ENCODE measurements at regions not wholly inside any gene's neighbourhood (a gene's known extent, or its start where the extent isn't known, plus 50 kb on each side); places are given as distances from the start of the nearest gene placed in this dataset.
"Not testable (repeated sequence)": the region's sequence is repeated elsewhere in the genome, so short reads cannot be mapped to it uniquely, and the experiment has no call there.

DNA sequence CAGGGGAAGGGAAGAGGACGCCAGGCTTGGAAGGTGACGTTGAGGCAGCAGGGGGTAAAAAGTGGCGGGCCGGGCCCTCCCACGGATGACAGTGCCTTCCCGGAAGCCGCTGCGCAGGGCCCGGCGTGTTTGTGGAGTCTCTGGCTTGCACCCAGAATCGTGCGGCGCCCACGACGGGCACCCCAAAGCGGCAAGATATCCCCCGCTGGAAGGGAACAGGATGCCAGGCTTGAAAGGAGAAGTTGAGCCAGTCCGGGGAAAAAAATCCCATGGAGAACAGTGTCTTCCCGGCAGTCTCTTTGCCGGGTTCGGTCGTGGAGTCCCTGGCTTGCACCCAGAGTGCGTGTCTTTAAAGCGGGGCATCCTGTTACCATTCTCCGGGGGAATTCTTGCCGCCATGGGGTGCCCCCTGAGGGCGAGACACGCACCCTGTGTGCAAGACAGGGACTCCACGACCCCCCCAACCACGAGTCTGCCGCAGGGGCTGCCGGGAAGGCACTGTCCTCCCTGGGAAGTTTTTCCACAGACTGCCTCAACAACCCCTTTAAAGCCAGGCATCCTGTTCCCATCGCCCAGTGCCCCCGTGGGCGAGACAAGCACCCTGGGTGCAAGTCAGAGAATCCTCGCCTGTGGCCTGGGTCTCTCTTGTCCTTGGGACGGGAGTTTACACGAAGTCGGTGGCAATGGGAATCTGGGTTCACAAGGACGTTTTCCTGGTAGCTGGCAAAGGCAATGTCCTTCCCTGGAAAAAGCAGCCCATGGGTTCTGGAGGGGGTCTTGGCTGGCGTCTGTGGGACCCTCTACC is 156.1 kb upstream of the ALG10B start:
- no peak for DNase-seq

DNA sequence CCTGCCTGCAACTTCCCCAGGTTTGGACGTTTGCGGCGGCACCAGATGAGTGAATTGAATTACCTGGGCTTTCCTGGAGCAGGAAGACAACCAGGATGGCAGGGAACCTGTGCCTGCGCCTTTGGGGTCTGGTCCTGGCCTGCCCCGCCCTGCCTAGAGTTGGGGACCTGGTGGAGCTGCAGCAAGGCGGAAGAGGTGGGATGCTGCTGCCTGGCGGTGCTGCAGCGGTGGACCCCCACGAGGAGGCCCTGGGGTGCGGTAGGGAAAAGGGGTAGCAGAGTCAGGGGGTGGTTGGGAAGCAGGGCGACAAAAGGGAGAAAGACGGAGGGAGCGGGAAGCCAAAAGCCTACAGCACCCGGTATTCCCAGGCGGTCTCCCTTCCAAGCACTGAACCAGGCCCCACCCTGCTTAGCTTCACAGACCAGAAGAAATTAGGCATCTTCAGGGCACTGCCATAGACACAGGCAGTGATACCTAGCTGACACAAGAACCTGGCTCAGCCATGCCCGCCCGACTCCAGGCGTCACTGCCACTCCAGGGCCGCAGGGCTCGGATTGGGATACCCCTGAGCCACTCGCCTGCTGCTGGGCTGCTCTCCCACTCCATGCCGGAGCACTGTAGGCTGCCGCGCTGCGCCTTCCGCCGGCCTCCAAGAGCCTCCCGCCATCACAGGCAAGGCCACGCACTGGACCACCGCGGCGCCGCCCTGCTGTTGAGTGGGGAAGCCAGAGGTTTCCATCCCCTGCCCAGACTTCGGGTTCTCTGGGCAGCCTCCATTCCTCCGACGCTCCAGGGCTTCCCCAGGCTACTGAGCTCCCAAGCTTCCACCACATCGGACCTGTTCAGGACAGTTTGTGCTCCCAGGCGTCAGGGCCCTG is 155.2 kb upstream of the ALG10B start:
- DNase-seq, result no peak

DNA sequence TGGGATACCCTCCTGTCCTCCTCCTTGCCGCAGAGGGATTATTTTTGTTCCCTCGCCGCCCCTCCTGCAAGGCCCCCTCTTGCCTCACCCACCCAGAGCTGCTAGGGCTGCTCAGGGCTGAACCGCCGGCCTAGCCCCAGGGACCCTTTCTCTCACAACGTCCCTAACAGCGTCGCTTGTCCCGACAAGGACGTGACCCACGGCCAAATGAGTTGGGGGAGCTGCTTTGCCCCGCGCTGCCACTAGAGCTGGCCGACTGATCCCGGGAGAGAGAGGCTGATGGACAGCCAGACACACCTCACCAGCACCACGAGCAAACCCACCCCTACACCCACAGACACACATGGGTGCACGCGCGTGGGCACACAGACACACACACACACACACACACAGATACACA is 154.6 kb upstream of the ALG10B start:
- DNase-seq, result no peak

DNA sequence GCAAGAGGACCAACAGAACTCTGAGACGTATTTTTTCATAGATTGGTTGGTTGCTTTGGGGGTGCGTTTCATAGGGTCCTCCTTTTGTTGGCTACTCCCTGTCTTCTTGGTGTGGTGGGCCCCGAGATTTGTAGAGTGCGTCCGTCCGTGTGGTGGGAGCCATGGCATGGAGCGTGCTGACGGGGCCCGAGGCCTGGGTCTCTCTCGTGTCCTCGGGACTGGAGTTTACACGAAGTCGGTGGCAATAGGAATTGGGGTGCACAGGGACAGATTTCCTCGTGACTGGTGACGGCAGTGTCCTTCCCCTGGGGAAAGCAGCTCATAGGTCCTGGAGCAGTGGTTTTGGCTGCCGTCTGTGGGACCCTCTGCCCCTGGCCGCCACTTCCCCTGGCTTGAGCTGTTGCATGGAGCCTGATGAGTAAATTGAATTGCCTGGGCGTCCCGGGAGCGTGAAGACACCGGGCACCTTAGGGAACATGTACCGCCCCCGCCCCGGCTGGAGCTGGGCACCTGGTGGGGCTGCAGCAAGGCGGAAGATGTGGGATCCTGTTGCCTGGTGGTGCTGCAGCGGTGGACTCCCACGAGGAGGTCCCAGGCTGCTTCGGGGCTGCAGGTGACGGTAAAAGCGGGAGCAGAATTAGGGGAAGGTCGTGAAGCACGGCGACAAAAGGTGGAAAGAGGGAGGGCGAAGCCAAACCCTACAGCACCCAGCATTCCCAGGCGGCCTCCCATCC is 153.7 kb upstream of the ALG10B start:
- no peak for DNase-seq

DNA sequence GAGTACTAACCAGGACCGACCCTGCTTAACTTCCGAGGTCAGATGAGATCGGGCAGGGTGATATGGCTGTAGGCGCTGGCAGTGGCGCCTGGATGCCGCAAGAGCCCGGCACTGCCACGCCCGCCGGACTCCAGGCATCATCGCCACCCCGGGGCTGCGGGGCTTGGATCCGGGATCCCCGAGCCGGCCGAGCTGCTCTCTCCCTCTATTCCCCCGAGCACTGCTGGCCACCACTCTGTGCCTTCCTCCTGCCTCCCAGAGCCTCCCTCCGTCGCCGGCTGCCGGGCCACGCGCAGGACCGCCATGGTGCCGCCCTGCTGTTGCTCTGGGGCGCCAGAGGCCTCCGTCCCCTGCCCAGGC is 153.2 kb upstream of the ALG10B start:
- no peak for DNase-seq

DNA sequence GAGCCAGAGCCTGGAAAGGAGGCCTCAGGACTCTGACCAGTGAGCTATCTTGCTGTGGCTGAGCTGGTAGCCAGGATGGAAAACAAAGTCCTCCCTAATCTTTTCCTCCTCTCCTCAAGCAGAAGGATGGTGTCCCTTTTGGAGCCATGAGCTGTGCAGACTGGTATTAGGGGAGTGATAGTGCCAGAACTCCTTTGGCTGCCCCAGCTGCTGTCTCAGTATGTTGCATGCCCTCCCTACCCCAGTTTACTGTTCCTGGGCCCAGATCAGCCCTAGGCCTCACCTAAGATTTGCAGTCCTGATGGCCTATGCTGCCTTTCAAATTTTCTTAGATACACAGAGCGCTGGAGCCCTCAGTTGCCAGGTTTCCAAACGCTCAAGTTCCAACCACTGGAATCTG is 150.3 kb upstream of the ALG10B start:
- DNase-seq, result no peak

DNA sequence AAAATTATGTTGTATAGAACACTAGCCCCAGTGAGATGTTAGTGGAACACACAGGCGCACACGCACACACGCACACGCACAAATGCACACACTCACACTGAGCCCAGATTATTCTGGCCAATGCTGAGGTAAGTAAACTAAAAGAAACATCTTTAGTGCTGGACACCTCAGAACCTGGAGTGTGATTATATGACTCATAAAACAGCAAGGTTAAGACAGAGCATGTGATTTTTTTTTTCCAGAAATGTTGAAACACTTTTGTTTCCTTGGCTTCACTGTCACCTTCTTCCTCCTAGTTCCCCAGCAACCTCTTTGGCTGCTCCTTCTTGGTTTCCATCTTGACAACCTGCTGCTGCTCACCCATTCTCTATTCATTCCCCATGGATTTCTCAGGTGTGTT is 141.0 kb upstream of the ALG10B start:
- no peak for DNase-seq

DNA sequence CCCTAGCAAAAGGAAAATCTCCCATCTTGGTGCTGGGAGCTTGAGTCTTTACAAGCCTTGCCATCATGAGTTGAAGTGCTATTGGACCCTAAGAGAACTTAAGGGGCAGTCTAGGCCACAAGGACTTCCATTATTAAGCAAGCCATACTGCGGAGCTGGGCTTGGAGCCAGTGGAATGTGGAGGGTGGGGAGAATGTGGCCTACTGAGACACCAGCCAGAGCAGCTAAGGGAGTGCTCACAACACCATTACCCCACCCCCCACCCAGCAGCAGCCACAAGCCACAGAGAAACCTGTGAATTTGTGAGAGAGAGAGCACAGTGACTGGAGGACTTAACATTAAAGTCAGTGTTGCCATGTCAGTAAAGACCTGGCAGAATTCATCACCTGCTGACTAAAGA is 133.0 kb upstream of the ALG10B start:
- DNase-seq, result not testable (repeated sequence)

DNA sequence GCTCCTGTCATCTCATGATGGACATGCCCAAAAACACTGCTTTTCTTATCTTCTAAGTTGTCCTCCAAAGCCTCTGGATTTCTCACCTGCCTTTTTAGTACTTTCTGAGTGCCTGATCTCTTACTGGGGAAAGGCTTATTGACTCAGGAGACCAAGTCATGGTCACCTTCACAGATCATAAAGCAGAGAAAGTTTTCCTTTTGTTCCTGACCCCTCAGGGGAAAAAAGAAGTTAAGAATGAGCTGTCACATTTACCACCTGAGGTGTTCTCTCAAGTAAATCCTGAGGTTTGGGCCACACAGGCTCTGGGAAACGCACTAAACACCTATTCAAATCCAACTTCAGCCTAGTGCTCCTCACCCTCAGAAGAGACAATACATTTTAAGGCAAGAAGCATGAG is 119.3 kb upstream of the ALG10B start:
- not testable (repeated sequence) for DNase-seq

DNA sequence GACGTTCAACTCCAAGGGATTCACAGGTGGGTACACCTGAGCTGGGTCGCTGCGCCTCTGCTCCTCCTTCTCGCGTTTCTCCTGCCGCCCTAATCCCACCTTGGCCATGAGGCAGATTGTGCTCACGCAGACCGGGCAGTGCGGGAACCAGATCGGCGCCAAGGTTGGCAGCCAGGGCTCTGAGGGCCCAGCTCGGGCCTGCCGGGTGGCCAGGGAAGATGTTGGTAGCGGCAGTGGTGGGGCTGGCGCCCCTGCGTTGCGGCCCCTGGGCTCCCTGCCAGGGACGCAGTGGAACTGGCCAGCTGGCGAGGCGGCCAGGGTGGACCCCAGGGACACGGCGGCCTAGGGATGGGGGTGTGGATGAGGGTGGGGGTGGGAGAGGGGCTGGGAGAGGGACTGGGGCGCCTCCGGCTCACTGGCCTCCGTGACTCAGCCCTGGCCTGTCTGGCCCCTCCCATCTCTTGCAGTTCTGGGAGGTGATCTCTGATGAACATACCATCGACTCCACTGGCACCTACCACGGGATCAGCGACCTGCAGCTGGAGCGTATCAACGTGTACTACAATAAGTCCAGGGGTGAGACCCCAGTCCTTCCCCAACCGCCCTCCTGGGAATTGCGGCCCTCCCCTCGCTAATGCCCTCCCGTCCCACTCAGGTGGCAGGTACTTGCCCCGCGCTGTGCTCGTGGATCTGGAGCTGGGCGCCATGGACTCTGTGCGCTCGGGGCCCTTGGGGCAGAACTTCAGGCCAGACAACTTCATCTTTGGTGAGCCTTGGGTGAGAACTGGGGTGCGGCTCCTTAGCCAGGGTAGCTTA is 114.9 kb upstream of the ALG10B start:
- no peak for DNase-seq

DNA sequence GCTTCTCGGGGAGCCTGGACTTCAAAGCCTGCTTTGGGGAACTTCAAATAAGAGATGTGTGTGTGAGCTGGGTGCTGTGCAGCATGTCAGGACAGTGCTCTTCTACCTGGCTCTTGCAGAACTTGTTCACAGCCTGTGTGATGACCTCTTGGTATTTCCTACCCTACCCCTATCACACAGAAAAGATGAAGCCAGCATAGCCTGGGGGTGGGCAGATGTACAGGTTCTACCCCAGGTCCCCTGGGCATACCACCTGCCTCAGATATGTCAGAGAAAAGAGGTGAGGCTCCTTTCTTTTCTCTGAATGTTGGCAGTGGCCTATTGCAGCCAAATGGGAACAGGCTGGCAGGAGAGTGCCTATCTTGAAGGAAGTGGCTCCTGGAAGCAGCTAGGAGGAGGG is 111.7 kb upstream of the ALG10B start:
- DNase-seq, result no peak

DNA sequence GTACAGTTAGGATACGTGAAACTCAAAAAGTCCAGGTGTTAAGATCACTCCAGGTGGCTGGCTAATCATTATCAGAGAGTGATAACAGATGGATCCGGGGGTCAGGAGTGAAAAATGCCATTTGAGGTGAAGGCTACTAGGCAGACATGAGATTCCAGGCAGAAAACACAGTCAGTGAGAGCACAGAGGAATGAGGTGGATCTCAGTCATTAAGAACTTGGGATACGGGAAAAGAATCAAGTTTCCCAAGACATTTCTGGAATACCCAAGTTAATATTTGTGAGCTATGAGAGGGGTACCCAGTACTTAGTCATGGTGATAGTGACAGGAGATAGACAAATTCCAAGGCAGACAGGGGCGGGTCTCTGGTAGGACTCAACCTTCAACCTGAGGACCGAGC is 94.6 kb upstream of the ALG10B start:
- DNase-seq, result no peak

DNA sequence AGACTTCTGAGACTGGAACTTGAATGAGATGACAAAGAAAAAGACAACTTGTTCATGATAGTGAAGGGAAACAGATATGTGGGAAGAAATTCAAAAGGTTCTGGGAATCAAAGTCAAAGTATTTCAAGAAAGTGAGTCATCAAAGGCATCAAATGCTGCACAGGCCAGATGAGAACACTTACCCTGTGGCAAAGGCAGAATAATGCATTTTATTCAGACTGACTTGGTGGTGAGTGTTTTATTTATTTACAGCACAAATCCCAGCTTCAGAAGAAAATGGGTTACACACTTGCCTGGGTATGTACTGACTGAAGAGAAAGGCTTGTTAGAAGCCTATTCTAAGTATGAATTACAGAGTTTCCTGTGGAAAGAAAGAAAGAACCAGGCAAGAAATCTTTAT is 78.2 kb upstream of the ALG10B start:
- not testable (repeated sequence) for DNase-seq

DNA sequence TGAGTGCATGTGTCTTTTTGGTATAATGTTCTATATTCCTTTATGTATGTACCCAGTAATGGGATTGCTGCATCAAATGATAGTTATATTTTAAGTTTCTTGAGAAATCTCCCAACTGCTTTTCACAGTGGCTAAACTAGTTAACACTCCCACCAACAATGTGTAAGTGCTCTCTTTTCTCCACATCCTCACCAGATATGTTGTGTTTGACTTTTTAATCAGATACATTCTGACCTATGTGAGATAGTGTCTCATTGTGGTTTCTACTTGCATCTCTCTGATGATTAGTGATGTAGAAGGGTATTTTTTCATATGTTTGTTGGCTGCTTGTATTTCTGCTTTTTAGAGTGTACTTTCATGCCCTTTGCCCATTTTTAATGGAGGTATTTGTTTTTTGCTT is 62.8 kb upstream of the ALG10B start:
- DNase-seq, result no peak

DNA sequence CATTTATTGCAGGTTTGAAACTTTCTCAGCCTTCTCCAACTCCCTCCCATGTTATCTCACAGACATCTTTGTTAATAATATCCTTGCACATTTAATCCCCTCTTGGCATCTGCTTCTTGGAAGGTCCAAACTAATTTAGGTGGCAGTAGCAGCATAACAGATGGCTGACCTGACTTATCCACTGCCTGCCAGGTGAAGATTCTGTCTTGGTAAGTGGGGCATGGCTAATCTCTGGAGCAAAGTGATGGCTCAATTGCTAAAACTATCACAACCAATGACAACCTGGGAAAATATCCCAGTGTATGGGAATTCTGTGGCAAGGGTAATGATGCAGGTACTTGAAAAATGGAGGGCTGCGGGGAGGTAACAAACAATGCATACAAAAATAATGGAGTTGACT is 58.2 kb upstream of the ALG10B start:
- no peak for DNase-seq

All from hematopoietic multipotent progenitor cell treated with erythropoietin and hydrocortisone succinate and interleukin-3 and kit ligand, for 8 days (in vitro differentiated cells).